AG04449 (cell line): ENCODE measurements at regions not wholly inside any gene's neighbourhood (a gene's known extent, or its start where the extent isn't known, plus 50 kb on each side); places are given as distances from the start of the nearest gene placed in this dataset.

Experiments
- CTCF ChIA-PET: fragments of 350-600 bp; formaldehyde crosslinking; extraction: SDS; loops from one replicate; lab custom pipeline; 2021; ENCODE audit warnings: antibody characterized with exemption; lab: Yijun Ruan, JAX
- POLR2A ChIA-PET: fragments of 400-600, 350-600 bp; formaldehyde crosslinking; extraction: SDS; loops from one replicate; lab custom pipeline; 2020; ENCODE audit warnings: antibody characterized with exemption, inconsistent platforms; lab: Yijun Ruan, JAX
- DNase-seq: peaks from one replicate; pipeline ENCODE4 v3.0.0-alpha.2; 2010; ENCODE audit warnings: low read depth, low spot score
- H3K4me3 ChIP-seq: 2 replicates; pipeline ENCODE4 v1.5.1; 2011; ENCODE audit warnings: low read depth, mild to moderate bottlenecking, control low read depth, low read length
- TF ChIP-seq, protein P1 (sequence below): IDR thresholded peaks from one replicate; pipeline ENCODE4 v1.5.1; 2011; ENCODE audit warnings: mild to moderate bottlenecking, moderate library complexity, low read length, control low read depth, inconsistent platforms; ENCODE audit not compliant: insufficient read depth; ENCODE audit errors: missing control alignments

DNA sequence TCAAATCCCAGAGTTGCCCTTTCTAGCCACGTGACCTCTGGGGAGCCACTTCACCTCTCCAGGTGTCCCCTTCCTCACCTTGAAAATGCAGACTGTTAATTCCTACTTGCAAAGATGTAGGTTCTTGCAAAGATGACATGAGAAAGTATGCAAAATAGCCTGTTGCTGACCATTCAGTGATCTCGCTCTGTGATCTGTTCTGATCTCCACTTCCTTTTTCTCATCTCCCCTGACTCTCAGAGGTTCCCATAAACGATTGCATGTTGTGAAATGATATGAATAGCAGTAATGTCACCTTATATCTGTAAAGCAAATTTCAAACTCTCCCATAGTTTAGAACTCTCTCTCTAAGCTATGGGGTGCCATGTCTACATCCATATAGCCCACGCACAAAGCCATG is 182.3 kb downstream of the TMEM132E start:
- POLR2A ChIA-PET = no interaction called here
- H3K4me3 ChIP-seq = no peak overlapping the region
- DNase-seq = no peak

DNA sequence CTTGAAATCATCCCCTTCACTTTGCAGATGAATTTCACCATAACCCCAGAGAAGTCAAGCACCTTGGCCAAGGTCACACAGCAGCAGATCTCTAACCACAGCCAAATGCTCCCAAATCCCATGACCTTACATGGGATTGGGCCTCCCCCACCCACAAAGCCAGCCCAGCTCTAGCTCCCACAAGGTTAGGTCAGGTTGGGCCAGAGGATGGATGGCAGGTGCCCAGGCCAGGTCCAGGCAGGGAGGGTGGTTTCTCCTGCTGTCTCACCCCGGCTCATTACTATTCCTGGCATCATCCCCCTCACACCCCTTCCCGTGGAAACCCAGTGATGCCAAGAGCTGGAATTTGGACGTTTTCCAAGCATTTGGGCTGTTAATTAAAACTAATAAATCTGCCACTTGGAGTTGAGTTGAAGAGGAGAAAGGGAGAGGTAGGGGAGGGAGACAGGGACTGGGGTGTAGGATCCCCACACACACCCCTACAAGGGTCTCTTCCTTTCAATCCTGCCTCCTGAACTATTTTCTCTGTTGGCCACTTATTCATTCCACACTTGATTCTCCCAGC is 181.6 kb downstream of the TMEM132E start:
- no peak overlapping the region for H3K4me3 ChIP-seq
- TF ChIP-seq, protein P1, sequence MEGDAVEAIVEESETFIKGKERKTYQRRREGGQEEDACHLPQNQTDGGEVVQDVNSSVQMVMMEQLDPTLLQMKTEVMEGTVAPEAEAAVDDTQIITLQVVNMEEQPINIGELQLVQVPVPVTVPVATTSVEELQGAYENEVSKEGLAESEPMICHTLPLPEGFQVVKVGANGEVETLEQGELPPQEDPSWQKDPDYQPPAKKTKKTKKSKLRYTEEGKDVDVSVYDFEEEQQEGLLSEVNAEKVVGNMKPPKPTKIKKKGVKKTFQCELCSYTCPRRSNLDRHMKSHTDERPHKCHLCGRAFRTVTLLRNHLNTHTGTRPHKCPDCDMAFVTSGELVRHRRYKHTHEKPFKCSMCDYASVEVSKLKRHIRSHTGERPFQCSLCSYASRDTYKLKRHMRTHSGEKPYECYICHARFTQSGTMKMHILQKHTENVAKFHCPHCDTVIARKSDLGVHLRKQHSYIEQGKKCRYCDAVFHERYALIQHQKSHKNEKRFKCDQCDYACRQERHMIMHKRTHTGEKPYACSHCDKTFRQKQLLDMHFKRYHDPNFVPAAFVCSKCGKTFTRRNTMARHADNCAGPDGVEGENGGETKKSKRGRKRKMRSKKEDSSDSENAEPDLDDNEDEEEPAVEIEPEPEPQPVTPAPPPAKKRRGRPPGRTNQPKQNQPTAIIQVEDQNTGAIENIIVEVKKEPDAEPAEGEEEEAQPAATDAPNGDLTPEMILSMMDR = no peak
- ChIA-PET POLR2A (no interaction called here), CTCF (no interaction called here)
- no peak for DNase-seq

More for the DNA sequence above, 182.3 kb downstream of the TMEM132E start:
- TF ChIP-seq, protein P1 = no peak
- CTCF ChIA-PET = no interaction called here

GRCh38 chr17:34758718-34759117 is 179.3 kb downstream of the TMEM132E start:
- DNase-seq = no peak
- ChIA-PET POLR2A (no interaction called here), CTCF (no interaction called here)
- TF ChIP-seq, protein P1 = no peak
- no peak overlapping the region for H3K4me3 ChIP-seq

DNA sequence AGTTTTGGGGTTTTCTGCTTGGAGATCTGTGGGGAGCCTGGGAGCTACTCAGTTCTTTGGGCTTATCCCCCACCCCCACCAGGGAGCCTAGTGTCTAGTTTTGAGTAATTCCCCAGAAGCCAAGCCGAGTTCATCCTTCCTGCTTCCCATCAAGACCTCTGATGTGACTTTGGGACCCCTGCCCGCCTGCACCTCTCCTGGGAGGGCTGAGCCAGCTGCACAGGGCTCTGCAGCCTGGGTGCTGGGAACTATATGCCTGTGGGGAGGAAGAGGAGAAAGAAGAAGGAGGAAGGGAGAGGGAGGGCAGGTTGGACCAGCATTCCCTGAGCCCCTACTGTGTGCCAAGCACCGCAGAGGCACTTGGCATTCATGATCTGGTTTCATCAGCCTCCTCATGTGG is 178.9 kb downstream of the TMEM132E start:
- ChIA-PET POLR2A (no interaction called here), CTCF (no interaction called here)
- no peak overlapping the region for H3K4me3 ChIP-seq
- no peak for DNase-seq
- TF ChIP-seq, protein P1 = no peak

- no peak for DNase-seq
- POLR2A ChIA-PET = no interaction called here
- TF ChIP-seq, protein P1 = no peak
- no peak overlapping the region for H3K4me3 ChIP-seq
- CTCF ChIA-PET = no interaction called here
Observed at GRCh38 chr17:34757611-34758010, 178.2 kb downstream of the TMEM132E start.

DNA sequence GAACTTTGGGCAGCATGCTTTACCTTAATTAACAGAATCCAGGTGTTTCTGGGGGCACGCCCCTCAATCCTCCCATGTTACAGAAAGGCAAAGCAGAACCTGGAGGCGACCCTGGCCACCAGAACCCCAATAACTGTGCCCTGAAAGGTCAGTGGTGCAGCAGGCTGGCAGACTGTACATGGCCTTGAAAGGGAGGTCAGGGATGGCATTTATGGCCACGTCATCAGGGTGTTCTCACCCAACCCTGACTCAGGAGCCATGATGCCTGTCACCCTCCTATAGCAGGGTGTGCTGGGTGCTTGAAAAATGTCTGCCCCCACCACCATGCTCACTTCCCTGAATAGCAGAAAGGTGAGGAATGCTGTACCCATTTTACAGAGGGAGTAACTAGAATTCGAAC is 177.7 kb downstream of the TMEM132E start:
- DNase-seq = no peak
- POLR2A ChIA-PET = no interaction called here
- TF ChIP-seq, protein P1 = no peak
- H3K4me3 ChIP-seq = no peak overlapping the region
- CTCF ChIA-PET = no interaction called here
